ENCODE measurements at regions not wholly inside any gene's neighbourhood (a gene's known extent, or its start where the extent isn't known, plus 50 kb on each side); places are given as distances from the start of the nearest gene placed in this dataset.
"Not testable (repeated sequence)": the region's sequence is repeated elsewhere in the genome, so short reads cannot be mapped to it uniquely, and the experiment has no call there.

- ATAC-seq: no peak
Measured at GRCh38 chr3:72660270-72661114, 187.8 kb downstream of the SHQ1 start.

- no peak for ATAC-seq
Measured at GRCh38 chr3:72659596-72659995, 188.6 kb downstream of the SHQ1 start.

- no peak for ATAC-seq
Measured at GRCh38 chr3:72659188-72659587, 189.1 kb downstream of the SHQ1 start.

GRCh38 chr3:72658466-72659100 is 189.7 kb downstream of the SHQ1 start:
- no peak for ATAC-seq

- peak; percentile 62 to 63 for ATAC-seq
Measured at GRCh38 chr3:72657666-72658065, 190.6 kb downstream of the SHQ1 start.

GRCh38 chr3:72655723-72656122 is 192.5 kb downstream of the SHQ1 start:
- no peak for ATAC-seq

GRCh38 chr3:72655131-72655551 is 193.1 kb downstream of the SHQ1 start:
- no peak for ATAC-seq

GRCh38 chr3:72652395-72652794 is 195.8 kb downstream of the SHQ1 start:
- ATAC-seq: no peak

GRCh38 chr3:72651498-72651897 is 196.7 kb downstream of the SHQ1 start:
- ATAC-seq: no peak

- no peak for ATAC-seq
Measured at GRCh38 chr3:72646263-72646662, 202.0 kb downstream of the SHQ1 start.

GRCh38 chr3:72643635-72644034 is 204.6 kb downstream of the SHQ1 start:
- not testable (repeated sequence) for ATAC-seq

GRCh38 chr3:72641684-72642083 is 206.6 kb downstream of the SHQ1 start:
- no peak for ATAC-seq

GRCh38 chr3:72641072-72641471 is 207.2 kb downstream of the SHQ1 start:
- no peak for ATAC-seq

- ATAC-seq: no peak
Measured at GRCh38 chr3:72636969-72637597, 211.2 kb downstream of the SHQ1 start.

GRCh38 chr3:72635551-72635950 is 212.7 kb downstream of the SHQ1 start:
- no peak for ATAC-seq

GRCh38 chr3:72634128-72634527 is 214.1 kb downstream of the SHQ1 start:
- ATAC-seq: peak; percentile 84 to 88

GRCh38 chr3:72633534-72633933 is 214.7 kb downstream of the SHQ1 start:
- peak in 1 of 2 donors; percentile 24 for ATAC-seq

- ATAC-seq: no peak
Measured at GRCh38 chr3:72633121-72633520, 215.1 kb downstream of the SHQ1 start.

GRCh38 chr3:72632129-72632528 is 216.1 kb downstream of the SHQ1 start:
- ATAC-seq: no peak

- ATAC-seq: no peak
Measured at GRCh38 chr3:72630969-72631344, 217.3 kb downstream of the SHQ1 start.

- no peak for ATAC-seq
Measured at GRCh38 chr3:72630327-72630968, 217.8 kb downstream of the SHQ1 start.

GRCh38 chr3:72629191-72629631 is 219.0 kb downstream of the SHQ1 start:
- peak; percentile 66 to 71 for ATAC-seq

GRCh38 chr3:72628065-72628464 is 220.2 kb downstream of the SHQ1 start:
- ATAC-seq: no peak
